RWPE1 (cell line): ENCODE measurements at regions not wholly inside any gene's neighbourhood (a gene's known extent, or its start where the extent isn't known, plus 50 kb on each side); places are given as distances from the start of the nearest gene placed in this dataset.

ENCODE experiments used
- CTCF ChIA-PET: fragments of 350-600 bp; sonication (Branson Sonifier 250); formaldehyde crosslinking; extraction: SDS; loops from one replicate; lab custom pipeline; 2021; lab: Yijun Ruan, JAX
- POLR2A ChIA-PET: fragments of 400-600 bp; formaldehyde crosslinking; extraction: SDS; loops from one replicate; lab custom pipeline; 2020; ENCODE audit warnings: antibody characterized with exemption; ENCODE audit not compliant: low non-redundant PET; lab: Yijun Ruan, JAX
- DNase-seq: peaks from one replicate; pipeline ENCODE4 v3.0.0; 2012; ENCODE audit warnings: low spot score
- H3K27ac ChIP-seq: fragments of 450-650 bp; 2 replicates; pipeline ENCODE4 v1.5.1; 2017
- TF ChIP-seq, protein P1 (sequence below): fragments of 450-650 bp; conservative IDR thresholded peaks from 2 replicates; pipeline ENCODE4 v1.5.1; 2017; ENCODE audit warnings: low read depth, mild to moderate bottlenecking

- H3K27ac ChIP-seq, result no peak overlapping the region
- TF ChIP-seq, protein P1, sequence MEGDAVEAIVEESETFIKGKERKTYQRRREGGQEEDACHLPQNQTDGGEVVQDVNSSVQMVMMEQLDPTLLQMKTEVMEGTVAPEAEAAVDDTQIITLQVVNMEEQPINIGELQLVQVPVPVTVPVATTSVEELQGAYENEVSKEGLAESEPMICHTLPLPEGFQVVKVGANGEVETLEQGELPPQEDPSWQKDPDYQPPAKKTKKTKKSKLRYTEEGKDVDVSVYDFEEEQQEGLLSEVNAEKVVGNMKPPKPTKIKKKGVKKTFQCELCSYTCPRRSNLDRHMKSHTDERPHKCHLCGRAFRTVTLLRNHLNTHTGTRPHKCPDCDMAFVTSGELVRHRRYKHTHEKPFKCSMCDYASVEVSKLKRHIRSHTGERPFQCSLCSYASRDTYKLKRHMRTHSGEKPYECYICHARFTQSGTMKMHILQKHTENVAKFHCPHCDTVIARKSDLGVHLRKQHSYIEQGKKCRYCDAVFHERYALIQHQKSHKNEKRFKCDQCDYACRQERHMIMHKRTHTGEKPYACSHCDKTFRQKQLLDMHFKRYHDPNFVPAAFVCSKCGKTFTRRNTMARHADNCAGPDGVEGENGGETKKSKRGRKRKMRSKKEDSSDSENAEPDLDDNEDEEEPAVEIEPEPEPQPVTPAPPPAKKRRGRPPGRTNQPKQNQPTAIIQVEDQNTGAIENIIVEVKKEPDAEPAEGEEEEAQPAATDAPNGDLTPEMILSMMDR, result no peak
- DNase-seq, result no peak
- POLR2A ChIA-PET, result no interaction called here
- CTCF ChIA-PET, result no interaction called here
These were observed 959.9 kb upstream of the ADGRL4 start for GRCh38 chr1:79966438-79966837.

GRCh38 chr1:79959635-79960034 lies 953.1 kb upstream of the ADGRL4 start:
- TF ChIP-seq, protein P1, result no peak
- no peak for DNase-seq
- CTCF ChIA-PET, result no interaction called here
- POLR2A ChIA-PET, result no interaction called here
- no peak overlapping the region for H3K27ac ChIP-seq

DNA sequence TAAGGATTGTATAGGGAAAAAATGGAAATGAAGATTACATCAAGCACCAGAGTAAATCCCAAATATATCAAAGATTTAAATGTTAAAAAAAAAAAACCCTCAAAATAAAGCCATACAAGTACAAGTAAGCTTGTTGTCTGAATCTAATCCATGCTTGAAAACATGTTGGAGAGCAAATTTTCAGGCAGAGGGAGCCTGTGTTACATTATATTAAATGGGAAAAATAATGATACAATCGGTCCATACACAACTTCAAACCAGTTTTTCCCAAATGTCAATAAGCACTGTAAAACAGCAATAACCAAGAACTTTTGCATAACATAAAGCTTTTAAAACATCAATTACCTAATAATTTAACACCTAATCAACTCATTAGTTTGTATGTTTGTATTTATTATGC lies 949.4 kb upstream of the ADGRL4 start:
- DNase-seq, result no peak
- no peak overlapping the region for H3K27ac ChIP-seq
- ChIA-PET POLR2A (no interaction called here), CTCF (no interaction called here)
- TF ChIP-seq, protein P1, result no peak

DNA sequence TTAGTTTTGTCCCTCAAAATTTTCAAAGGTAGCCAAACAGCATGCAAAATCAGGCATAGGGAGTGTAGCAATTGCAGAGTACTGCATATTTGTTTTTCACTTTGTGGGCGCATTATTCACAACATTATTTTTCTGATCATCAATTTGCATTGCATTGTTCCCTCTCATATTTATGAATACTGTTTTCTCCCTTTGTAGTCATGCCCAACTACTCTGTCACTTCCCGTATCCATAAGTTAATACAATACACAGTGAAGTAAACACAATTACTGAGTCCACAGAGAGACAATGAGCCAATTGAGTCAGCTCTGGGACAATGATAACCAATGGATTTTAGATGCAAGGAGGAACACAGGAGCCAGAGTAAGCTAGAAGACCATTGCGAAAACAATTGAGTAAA lies 944.0 kb upstream of the ADGRL4 start:
- no peak overlapping the region for H3K27ac ChIP-seq
- CTCF ChIA-PET, result interaction anchor here (0.7 kb wide), 1 partner anchor 790 kb away, joined by 3 read pairs; no protein-coding TSS in a partner anchor
- DNase-seq, result no peak
- TF ChIP-seq, protein P1, result no peak
- POLR2A ChIA-PET, result no interaction called here

DNA sequence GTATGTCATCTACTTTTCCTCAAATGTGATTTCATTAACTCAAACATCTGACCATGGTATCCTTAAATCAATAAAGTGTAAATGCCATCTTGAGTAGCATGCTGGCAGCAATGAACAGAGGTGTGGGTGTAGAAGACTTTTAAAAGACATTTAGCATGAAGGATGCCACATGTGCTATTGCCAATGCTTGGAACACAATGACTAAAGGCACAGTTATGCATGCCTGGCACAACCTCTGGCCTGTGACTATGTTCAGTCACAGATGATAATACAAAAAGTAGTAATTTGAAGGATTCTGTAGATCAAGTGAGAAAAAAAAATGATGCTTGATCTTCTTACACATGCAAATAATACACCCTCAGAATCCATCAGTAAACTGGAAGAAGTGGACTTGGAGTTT lies 938.9 kb upstream of the ADGRL4 start:
- CTCF ChIA-PET, result no interaction called here
- DNase-seq, result no peak
- TF ChIP-seq, protein P1, result no peak
- POLR2A ChIA-PET, result no interaction called here
- H3K27ac ChIP-seq, result no peak overlapping the region

- ChIA-PET CTCF (interaction anchor here (0.6 kb wide), 1 partner anchor 73 kb away, joined by 5 read pairs; no protein-coding TSS in a partner anchor), POLR2A (no interaction called here)
- no peak for DNase-seq
- H3K27ac ChIP-seq, result no peak overlapping the region
- TF ChIP-seq, protein P1, result no peak
These were observed 922.8 kb upstream of the ADGRL4 start for GRCh38 chr1:79929356-79929755.
